ENCODE measurements at regions not wholly inside any gene's neighbourhood (a gene's known extent, or its start where the extent isn't known, plus 50 kb on each side); places are given as distances from the start of the nearest gene placed in this dataset.

- TF ChIP-seq CTCF (IDR thresholded peaks at IDR 0.05): no peak
- no peak for TF ChIP-seq EZH2phosphoT487 (IDR thresholded peaks at IDR 0.05)
These were observed 483.7 kb downstream of the ENC1 start for GRCh38 chr5:74156728-74157383.
